ENCODE measurements at regions not wholly inside any gene's neighbourhood (a gene's known extent, or its start where the extent isn't known, plus 50 kb on each side); places are given as distances from the start of the nearest gene placed in this dataset.

GRCh38 chr5:62720031-62720441 lies 141.4 kb downstream of the LRRC70 start:
- Histone ChIP-seq H3K9ac (ENCODE audit: low read length in 5 of 5) (no peak overlapping the region), H3K27ac (ENCODE audit: low read depth, low read length) (no peak overlapping the region), H3K27me3 (ENCODE audit: control insufficient read depth in 5 of 5, insufficient read depth in 4 of 5, low read length in 5 of 5) (peaks cover 0 to 3% (median 0%) of the 10 kb centered on the region in 5 donors), H3K9me3 (ENCODE audit: control insufficient read depth in 5 of 5, low read length in 5 of 5) (no peaks in the 10 kb centered on the region), H3K4me3 (ENCODE audit: low read depth in 1 of 5, low read length in 5 of 5) (no peak overlapping the region), H3K36me3 (ENCODE audit: control insufficient read depth in 5 of 5, insufficient read depth in 5 of 5, low read length in 5 of 5) (no peaks in the 10 kb centered on the region), H3K4me1 (ENCODE audit: control insufficient read depth in 5 of 5, insufficient read depth in 5 of 5, low read length in 5 of 5) (peaks cover 0 to 3% (median 0%) of the 10 kb centered on the region in 5 donors)

- no peak overlapping the region for H3K9ac ChIP-seq (ENCODE audit: low read length in 5 of 5)
- no peak overlapping the region for H3K4me3 ChIP-seq (ENCODE audit: low read depth in 1 of 5, low read length in 5 of 5)
- H3K27me3 ChIP-seq (ENCODE audit: control insufficient read depth in 5 of 5, insufficient read depth in 4 of 5, low read length in 5 of 5): peaks cover 0 to 3% (median 0%) of the 10 kb centered on the region in 5 donors
- H3K36me3 ChIP-seq (ENCODE audit: control insufficient read depth in 5 of 5, insufficient read depth in 5 of 5, low read length in 5 of 5): no peaks in the 10 kb centered on the region
- no peak overlapping the region for H3K27ac ChIP-seq (ENCODE audit: low read depth, low read length)
- peaks cover 0 to 3% (median 0%) of the 10 kb centered on the region in 5 donors for H3K4me1 ChIP-seq (ENCODE audit: control insufficient read depth in 5 of 5, insufficient read depth in 5 of 5, low read length in 5 of 5)
- no peaks in the 10 kb centered on the region for H3K9me3 ChIP-seq (ENCODE audit: control insufficient read depth in 5 of 5, low read length in 5 of 5)
These were observed 140.6 kb downstream of the LRRC70 start for GRCh38 chr5:62719061-62719720.

GRCh38 chr5:62718324-62718723 lies 139.7 kb downstream of the LRRC70 start:
- Histone ChIP-seq H3K4me1 (ENCODE audit: control insufficient read depth in 5 of 5, insufficient read depth in 5 of 5, low read length in 5 of 5) (peaks cover 0 to 3% (median 0%) of the 10 kb centered on the region in 5 donors), H3K27ac (ENCODE audit: low read depth, low read length) (no peak overlapping the region), H3K9ac (ENCODE audit: low read length in 5 of 5) (no peak overlapping the region), H3K4me3 (ENCODE audit: low read depth in 1 of 5, low read length in 5 of 5) (no peak overlapping the region), H3K36me3 (ENCODE audit: control insufficient read depth in 5 of 5, insufficient read depth in 5 of 5, low read length in 5 of 5) (no peaks in the 10 kb centered on the region), H3K9me3 (ENCODE audit: control insufficient read depth in 5 of 5, low read length in 5 of 5) (no peaks in the 10 kb centered on the region), H3K27me3 (ENCODE audit: control insufficient read depth in 5 of 5, insufficient read depth in 4 of 5, low read length in 5 of 5) (peaks cover 0 to 3% (median 0%) of the 10 kb centered on the region in 5 donors)

GRCh38 chr5:62717301-62717933 lies 138.8 kb downstream of the LRRC70 start:
- Histone ChIP-seq H3K9ac (ENCODE audit: low read length in 5 of 5) (no peak overlapping the region), H3K4me1 (ENCODE audit: control insufficient read depth in 5 of 5, insufficient read depth in 5 of 5, low read length in 5 of 5) (peaks cover 0 to 3% (median 0%) of the 10 kb centered on the region in 5 donors), H3K36me3 (ENCODE audit: control insufficient read depth in 5 of 5, insufficient read depth in 5 of 5, low read length in 5 of 5) (no peaks in the 10 kb centered on the region), H3K9me3 (ENCODE audit: control insufficient read depth in 5 of 5, low read length in 5 of 5) (no peaks in the 10 kb centered on the region), H3K27me3 (ENCODE audit: control insufficient read depth in 5 of 5, insufficient read depth in 4 of 5, low read length in 5 of 5) (peaks cover 0 to 3% (median 0%) of the 10 kb centered on the region in 5 donors), H3K4me3 (ENCODE audit: low read depth in 1 of 5, low read length in 5 of 5) (no peak overlapping the region), H3K27ac (ENCODE audit: low read depth, low read length) (no peak overlapping the region)

GRCh38 chr5:62714296-62714695 lies 135.7 kb downstream of the LRRC70 start:
- no peaks in the 10 kb centered on the region for H3K27me3 ChIP-seq (ENCODE audit: control insufficient read depth in 5 of 5, insufficient read depth in 4 of 5, low read length in 5 of 5)
- H3K36me3 ChIP-seq (ENCODE audit: control insufficient read depth in 5 of 5, insufficient read depth in 5 of 5, low read length in 5 of 5): no peaks in the 10 kb centered on the region
- no peak overlapping the region for H3K9ac ChIP-seq (ENCODE audit: low read length in 5 of 5)
- no peaks in the 10 kb centered on the region for H3K4me1 ChIP-seq (ENCODE audit: control insufficient read depth in 5 of 5, insufficient read depth in 5 of 5, low read length in 5 of 5)
- H3K4me3 ChIP-seq (ENCODE audit: low read depth in 1 of 5, low read length in 5 of 5): no peak overlapping the region
- H3K27ac ChIP-seq (ENCODE audit: low read depth, low read length): no peak overlapping the region
- peaks cover 0 to 2% (median 0%) of the 10 kb centered on the region in 5 donors for H3K9me3 ChIP-seq (ENCODE audit: control insufficient read depth in 5 of 5, low read length in 5 of 5)

GRCh38 chr5:62708481-62709325 lies 130.1 kb downstream of the LRRC70 start:
- Histone ChIP-seq H3K4me3 (ENCODE audit: low read depth in 1 of 5, low read length in 5 of 5) (no peak overlapping the region), H3K9me3 (ENCODE audit: control insufficient read depth in 5 of 5, low read length in 5 of 5) (peaks cover 0 to 24% (median 10%) of the 10 kb centered on the region in 5 donors), H3K27ac (ENCODE audit: low read depth, low read length) (no peak overlapping the region), H3K36me3 (ENCODE audit: control insufficient read depth in 5 of 5, insufficient read depth in 5 of 5, low read length in 5 of 5) (no peaks in the 10 kb centered on the region), H3K9ac (ENCODE audit: low read length in 5 of 5) (no peak overlapping the region), H3K27me3 (ENCODE audit: control insufficient read depth in 5 of 5, insufficient read depth in 4 of 5, low read length in 5 of 5) (no peaks in the 10 kb centered on the region), H3K4me1 (ENCODE audit: control insufficient read depth in 5 of 5, insufficient read depth in 5 of 5, low read length in 5 of 5) (no peaks in the 10 kb centered on the region)

GRCh38 chr5:62707563-62707962 lies 128.9 kb downstream of the LRRC70 start:
- peaks cover 0 to 24% (median 10%) of the 10 kb centered on the region in 5 donors for H3K9me3 ChIP-seq (ENCODE audit: control insufficient read depth in 5 of 5, low read length in 5 of 5)
- H3K27ac ChIP-seq (ENCODE audit: low read depth, low read length): no peak overlapping the region
- no peaks in the 10 kb centered on the region for H3K4me1 ChIP-seq (ENCODE audit: control insufficient read depth in 5 of 5, insufficient read depth in 5 of 5, low read length in 5 of 5)
- no peaks in the 10 kb centered on the region for H3K36me3 ChIP-seq (ENCODE audit: control insufficient read depth in 5 of 5, insufficient read depth in 5 of 5, low read length in 5 of 5)
- no peak overlapping the region for H3K9ac ChIP-seq (ENCODE audit: low read length in 5 of 5)
- no peak overlapping the region for H3K4me3 ChIP-seq (ENCODE audit: low read depth in 1 of 5, low read length in 5 of 5)
- H3K27me3 ChIP-seq (ENCODE audit: control insufficient read depth in 5 of 5, insufficient read depth in 4 of 5, low read length in 5 of 5): no peaks in the 10 kb centered on the region

GRCh38 chr5:62707131-62707530 lies 128.5 kb downstream of the LRRC70 start:
- no peaks in the 10 kb centered on the region for H3K36me3 ChIP-seq (ENCODE audit: control insufficient read depth in 5 of 5, insufficient read depth in 5 of 5, low read length in 5 of 5)
- H3K4me3 ChIP-seq (ENCODE audit: low read depth in 1 of 5, low read length in 5 of 5): no peak overlapping the region
- no peak overlapping the region for H3K9ac ChIP-seq (ENCODE audit: low read length in 5 of 5)
- peaks cover 0 to 3% (median 0%) of the 10 kb centered on the region in 5 donors for H3K27me3 ChIP-seq (ENCODE audit: control insufficient read depth in 5 of 5, insufficient read depth in 4 of 5, low read length in 5 of 5)
- no peak overlapping the region for H3K27ac ChIP-seq (ENCODE audit: low read depth, low read length)
- H3K4me1 ChIP-seq (ENCODE audit: control insufficient read depth in 5 of 5, insufficient read depth in 5 of 5, low read length in 5 of 5): no peaks in the 10 kb centered on the region
- H3K9me3 ChIP-seq (ENCODE audit: control insufficient read depth in 5 of 5, low read length in 5 of 5): peaks cover 0 to 24% (median 10%) of the 10 kb centered on the region in 5 donors

- H3K9ac ChIP-seq (ENCODE audit: low read length in 5 of 5): no peak overlapping the region
- H3K27ac ChIP-seq (ENCODE audit: low read depth, low read length): no peak overlapping the region
- H3K27me3 ChIP-seq (ENCODE audit: control insufficient read depth in 5 of 5, insufficient read depth in 4 of 5, low read length in 5 of 5): peaks cover 0 to 4% (median 0%) of the 10 kb centered on the region in 5 donors
- no peaks in the 10 kb centered on the region for H3K4me1 ChIP-seq (ENCODE audit: control insufficient read depth in 5 of 5, insufficient read depth in 5 of 5, low read length in 5 of 5)
- H3K36me3 ChIP-seq (ENCODE audit: control insufficient read depth in 5 of 5, insufficient read depth in 5 of 5, low read length in 5 of 5): no peaks in the 10 kb centered on the region
- peaks cover 0 to 24% (median 10%) of the 10 kb centered on the region in 5 donors for H3K9me3 ChIP-seq (ENCODE audit: control insufficient read depth in 5 of 5, low read length in 5 of 5)
- no peak overlapping the region for H3K4me3 ChIP-seq (ENCODE audit: low read depth in 1 of 5, low read length in 5 of 5)
These were observed 126.4 kb downstream of the LRRC70 start for GRCh38 chr5:62705022-62705421.

- Histone ChIP-seq H3K9ac (ENCODE audit: low read length in 5 of 5) (no peak overlapping the region), H3K36me3 (ENCODE audit: control insufficient read depth in 5 of 5, insufficient read depth in 5 of 5, low read length in 5 of 5) (no peaks in the 10 kb centered on the region), H3K4me1 (ENCODE audit: control insufficient read depth in 5 of 5, insufficient read depth in 5 of 5, low read length in 5 of 5) (no peaks in the 10 kb centered on the region), H3K9me3 (ENCODE audit: control insufficient read depth in 5 of 5, low read length in 5 of 5) (peaks cover 0 to 8% (median 0%) of the 10 kb centered on the region in 5 donors), H3K27me3 (ENCODE audit: control insufficient read depth in 5 of 5, insufficient read depth in 4 of 5, low read length in 5 of 5) (peaks cover 0 to 4% (median 0%) of the 10 kb centered on the region in 5 donors), H3K4me3 (ENCODE audit: low read depth in 1 of 5, low read length in 5 of 5) (no peak overlapping the region), H3K27ac (ENCODE audit: low read depth, low read length) (no peak overlapping the region)
These were observed 123.5 kb downstream of the LRRC70 start for GRCh38 chr5:62702126-62702525.
